ENCODE measurements at regions not wholly inside any gene's neighbourhood (a gene's known extent, or its start where the extent isn't known, plus 50 kb on each side); places are given as distances from the start of the nearest gene placed in this dataset.
"Not testable (repeated sequence)": the region's sequence is repeated elsewhere in the genome, so short reads cannot be mapped to it uniquely, and the experiment has no call there.

DNA sequence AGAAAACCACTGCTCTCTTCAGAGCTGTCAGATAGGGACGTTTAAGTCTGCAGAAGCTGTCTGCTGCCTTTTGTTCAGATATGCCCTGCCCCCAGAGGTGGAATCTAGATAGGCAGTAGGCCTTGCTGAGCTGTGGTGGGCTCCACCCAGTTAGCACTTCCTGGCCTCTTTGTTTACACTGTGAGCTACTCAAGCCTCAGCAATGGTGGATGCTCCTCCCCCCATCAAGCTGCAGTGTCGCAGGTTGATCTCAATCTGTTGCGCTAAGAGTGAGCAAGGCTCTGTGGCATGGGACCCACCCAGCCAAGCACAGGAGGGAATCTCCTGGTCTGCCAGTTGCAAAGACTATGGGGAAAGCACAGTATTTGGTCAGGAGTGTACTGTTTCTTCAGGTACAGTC is 59.2 kb upstream of the ZNF641 start:
- ChIA-PET POLR2A (interaction anchor here (1.1 kb wide), 1 partner anchor 211 kb away, joined by 4 read pairs; no protein-coding TSS in a partner anchor), CTCF (interaction anchor here (1.4 to 1.8 kb wide), 2 partner anchors 212 to 227 kb away, joined by 6 to 7 read pairs; partner anchors contain the start of gene CCDC184)
- H3K4me1 Mint-ChIP-seq: peaks cover 11% of the 10 kb centered on the region
- H3K27ac Mint-ChIP-seq: peak overlapping the region; percentile 49
- H3K36me3 Mint-ChIP-seq (ENCODE audit: low read depth); H3K4me3 Mint-ChIP-seq: not testable (repeated sequence)
- peaks cover 12% of the 10 kb centered on the region for H3K27me3 Mint-ChIP-seq
- peaks cover 15% of the 10 kb centered on the region for H3K9me3 Mint-ChIP-seq
- DNase-seq: peak; percentile 61

GRCh38 chr12:48413388-48413787 is 59.0 kb upstream of the ANP32D start:
- ChIA-PET CTCF (no interaction called here), POLR2A (no interaction called here)
- peaks cover 6% of the 10 kb centered on the region for H3K36me3 Mint-ChIP-seq (ENCODE audit: low read depth)
- no peak for DNase-seq
- no peak overlapping the region for H3K4me3 Mint-ChIP-seq
- peaks cover 9% of the 10 kb centered on the region for H3K9me3 Mint-ChIP-seq
- H3K27me3 Mint-ChIP-seq: peaks cover 16% of the 10 kb centered on the region
- peaks cover 11% of the 10 kb centered on the region for H3K4me1 Mint-ChIP-seq
- no peak overlapping the region for H3K27ac Mint-ChIP-seq

DNA sequence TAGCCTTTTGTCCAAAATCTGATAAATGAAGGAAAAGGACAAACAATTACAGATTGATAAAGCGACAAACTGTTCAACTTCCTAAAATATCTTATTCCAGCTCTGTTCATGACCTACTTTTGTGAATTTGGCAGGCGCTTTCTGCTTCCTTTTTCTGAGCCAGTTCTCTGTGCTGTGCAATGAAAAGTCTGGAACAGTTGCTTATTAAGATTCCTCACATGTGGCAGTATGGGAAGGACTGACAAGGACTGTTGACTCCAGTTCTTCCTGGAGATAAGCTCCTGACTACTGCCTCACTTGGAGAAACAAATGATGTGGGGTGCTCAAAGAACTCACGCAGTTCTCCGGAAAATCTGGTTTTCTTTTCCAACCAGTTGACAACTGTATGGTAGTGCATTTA is 58.3 kb upstream of the ANP32D start:
- Mint-ChIP-seq H3K36me3 (ENCODE audit: low read depth) (peaks cover 6% of the 10 kb centered on the region), H3K27me3 (peaks cover 17% of the 10 kb centered on the region), H3K4me3 (no peak overlapping the region), H3K27ac (no peak overlapping the region), H3K9me3 (peaks cover 9% of the 10 kb centered on the region), H3K4me1 (peaks cover 11% of the 10 kb centered on the region)
- CTCF ChIA-PET: no interaction called here
- POLR2A ChIA-PET: no interaction called here
- no peak for DNase-seq

DNA sequence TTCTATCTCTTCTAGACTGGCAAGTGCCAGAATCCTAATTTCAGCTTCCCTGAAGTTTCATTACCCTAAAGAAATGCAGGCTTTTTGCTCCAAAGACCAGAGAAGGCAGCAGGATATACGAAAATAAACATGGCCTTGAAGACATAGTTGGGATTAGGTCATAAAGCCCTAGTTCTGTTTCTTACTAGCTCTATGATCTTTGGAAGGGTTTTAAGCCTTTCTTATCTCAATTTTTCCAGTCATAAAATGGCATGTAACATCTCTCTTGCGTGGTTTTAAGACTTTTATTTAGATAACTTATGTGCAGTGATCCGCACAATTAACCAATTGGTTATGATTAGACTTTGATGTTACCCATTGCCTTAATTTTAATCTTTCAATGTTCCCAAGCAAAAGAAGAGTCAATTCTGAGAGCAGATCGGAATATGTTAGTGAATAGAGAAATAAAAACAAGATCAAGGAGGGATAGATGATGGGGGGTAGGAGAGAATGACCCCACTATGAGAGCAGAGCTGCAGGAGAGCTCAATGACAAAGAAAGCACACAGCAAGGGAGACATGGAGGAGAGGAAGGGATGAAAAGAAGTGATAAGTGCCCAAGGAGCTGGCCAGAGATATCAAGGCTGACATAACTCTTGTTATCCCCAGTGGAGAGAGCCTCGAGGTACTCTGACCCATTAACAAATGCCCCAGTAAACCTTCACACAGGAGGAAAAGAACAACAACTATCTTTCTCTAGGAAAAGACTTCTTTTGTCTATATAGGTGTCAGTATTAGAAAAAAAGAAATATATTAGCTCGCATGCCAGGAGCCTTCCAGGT is 53.0 kb upstream of the ANP32D start:
- no peaks in the 10 kb centered on the region for H3K4me1 Mint-ChIP-seq
- CTCF ChIA-PET: no interaction called here
- H3K27ac Mint-ChIP-seq: no peak overlapping the region
- H3K27me3 Mint-ChIP-seq: peaks cover 13% of the 10 kb centered on the region
- no peaks in the 10 kb centered on the region for H3K9me3 Mint-ChIP-seq
- H3K4me3 Mint-ChIP-seq: no peak overlapping the region
- no peaks in the 10 kb centered on the region for H3K36me3 Mint-ChIP-seq (ENCODE audit: low read depth)
- POLR2A ChIA-PET: no interaction called here
- no peak for DNase-seq

DNA sequence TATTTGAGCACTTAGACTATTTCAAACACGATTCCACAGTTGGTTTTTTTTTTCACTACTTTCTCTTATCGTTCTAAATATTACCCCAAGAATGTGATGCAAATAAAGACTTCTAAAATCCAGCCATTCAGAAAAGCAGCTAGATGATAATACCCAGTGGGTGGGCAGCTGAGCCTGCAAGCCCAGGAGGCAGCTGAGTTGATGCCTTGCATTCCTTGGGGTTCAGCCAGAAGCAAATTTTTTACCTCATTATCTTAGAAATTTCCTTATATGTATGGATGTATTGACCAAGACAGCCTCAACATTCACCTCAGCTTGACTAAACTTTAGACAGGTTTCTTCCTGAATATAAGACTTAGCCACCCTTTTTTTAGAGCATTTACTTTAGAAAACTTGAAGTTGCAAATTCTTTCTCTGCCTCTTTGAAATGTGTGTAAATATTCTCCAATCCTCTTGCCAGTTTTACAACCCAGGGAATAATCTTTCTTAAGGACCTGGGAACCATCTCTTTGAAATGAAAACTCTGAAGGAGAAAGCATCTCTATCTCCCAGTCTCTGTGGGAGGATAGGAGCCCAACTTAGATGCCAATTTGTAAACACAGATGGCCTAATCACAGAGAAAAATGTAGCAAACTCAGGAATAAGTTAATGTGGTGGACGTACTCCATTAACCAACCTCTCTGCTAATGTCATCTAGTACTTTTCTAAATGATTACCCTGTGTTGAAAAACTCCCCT is 52.2 kb upstream of the ANP32D start:
- ChIA-PET POLR2A (no interaction called here), CTCF (no interaction called here)
- Mint-ChIP-seq H3K9me3 (no peaks in the 10 kb centered on the region), H3K4me1 (no peaks in the 10 kb centered on the region), H3K4me3 (no peak overlapping the region), H3K36me3 (ENCODE audit: low read depth) (no peaks in the 10 kb centered on the region), H3K27me3 (peaks cover 8% of the 10 kb centered on the region), H3K27ac (no peak overlapping the region)
- no peak for DNase-seq

GRCh38 chr12:48422060-48422459 is 50.3 kb upstream of the ANP32D start:
- Mint-ChIP-seq H3K4me1 (no peaks in the 10 kb centered on the region), H3K36me3 (ENCODE audit: low read depth) (no peaks in the 10 kb centered on the region), H3K4me3 (no peak overlapping the region), H3K27ac (no peak overlapping the region), H3K9me3 (peaks cover under 1% of the 10 kb centered on the region), H3K27me3 (peaks cover 8% of the 10 kb centered on the region)
- CTCF ChIA-PET: no interaction called here
- POLR2A ChIA-PET: no interaction called here
- DNase-seq: no peak

All from activated CD4-positive, alpha-beta memory T cell treated with anti-CD3 and anti-CD28 coated beads, Interleukin-2, amount 10 ng/mL, durations not matched to agents 7 days and 5 days (primary cell).